ENCODE measurements at regions not wholly inside any gene's neighbourhood (a gene's known extent, or its start where the extent isn't known, plus 50 kb on each side); places are given as distances from the start of the nearest gene placed in this dataset.
A peak's percentile ranks its signal among the peaks of the same experiment; 100 is the strongest.

- Histone ChIP-seq H3K9me3 (no peaks in the 10 kb centered on the region), H3K36me3 (no peaks in the 10 kb centered on the region), H3K4me1 (peaks cover 52 to 68% of the 10 kb centered on the region in 2 donors), H3K27me3 (no peaks in the 10 kb centered on the region), H3K27ac (no peak overlapping the region), H3K4me3 (no peak overlapping the region)
- TF ChIP-seq CTCF (IDR thresholded peaks at IDR 0.05 in 4 of 5, conservative IDR thresholded peaks at IDR 0.05 in 1 of 5) (no peak), POLR2A (IDR thresholded peaks at IDR 0.05) (no peak)
- DNase-seq, result no peak
- in situ Hi-C loops (cut with MboI; ENCODE audit: low sequenced_read_pairs in 4 of 4), result no loop called here
- intact Hi-C loops (cut with DNase I; ENCODE audit: low total_unique reads), result no loop called here
- no peak for ATAC-seq
These were observed 64.5 kb upstream of the CIBAR2 start for GRCh38 chr16:85176541-85177447.

GRCh38 chr16:85177448-85177846 is 65.2 kb upstream of the CIBAR2 start:
- Histone ChIP-seq H3K27me3 (no peaks in the 10 kb centered on the region), H3K4me3 (no peak overlapping the region), H3K27ac (peak overlapping the region in 2 of 4 donors; percentile 45 to 61), H3K36me3 (no peaks in the 10 kb centered on the region), H3K4me1 (peaks cover 46 to 65% of the 10 kb centered on the region in 2 donors), H3K9me3 (no peaks in the 10 kb centered on the region)
- intact Hi-C loops (cut with DNase I; ENCODE audit: low total_unique reads) (no loop called here), in situ Hi-C loops (cut with MboI; ENCODE audit: low sequenced_read_pairs in 4 of 4) (no loop called here)
- ATAC-seq (peak; percentile 44 to 84), DNase-seq (peak in 1 of 2 donors; percentile 47)
- TF ChIP-seq CTCF (IDR thresholded peaks at IDR 0.05 in 4 of 5, conservative IDR thresholded peaks at IDR 0.05 in 1 of 5), result no peak

- ATAC-seq (no peak), DNase-seq (no peak)
- H3K4me1 ChIP-seq, result peaks cover 41 to 58% of the 10 kb centered on the region in 2 donors
- in situ Hi-C loops (cut with MboI; ENCODE audit: low sequenced_read_pairs in 4 of 4) (no loop called here), intact Hi-C loops (cut with DNase I; ENCODE audit: low total_unique reads) (no loop called here)
- H3K4me3 ChIP-seq, result no peak overlapping the region
- H3K36me3 ChIP-seq, result no peaks in the 10 kb centered on the region
- H3K27ac ChIP-seq, result peak overlapping the region in 2 of 4 donors; percentile 45 to 61
- H3K27me3 ChIP-seq, result no peaks in the 10 kb centered on the region
- TF ChIP-seq CTCF (IDR thresholded peaks at IDR 0.05 in 4 of 5, conservative IDR thresholded peaks at IDR 0.05 in 1 of 5) (no peak), POLR2A (IDR thresholded peaks at IDR 0.05) (no peak)
- no peaks in the 10 kb centered on the region for H3K9me3 ChIP-seq
These were observed 65.8 kb upstream of the CIBAR2 start for GRCh38 chr16:85178006-85178591.

- no peak overlapping the region for H3K27ac ChIP-seq
- H3K36me3 ChIP-seq, result no peaks in the 10 kb centered on the region
- intact Hi-C loops (cut with DNase I; ENCODE audit: low total_unique reads), result no loop called here
- TF ChIP-seq POLR2A (IDR thresholded peaks at IDR 0.05) (no peak), CTCF (IDR thresholded peaks at IDR 0.05 in 4 of 5, conservative IDR thresholded peaks at IDR 0.05 in 1 of 5) (no peak)
- H3K9me3 ChIP-seq, result no peaks in the 10 kb centered on the region
- no peak overlapping the region for H3K4me3 ChIP-seq
- in situ Hi-C loops (cut with MboI; ENCODE audit: low sequenced_read_pairs in 4 of 4), result no loop called here
- peaks cover 36 to 53% of the 10 kb centered on the region in 2 donors for H3K4me1 ChIP-seq
- DNase-seq (no peak), ATAC-seq (no peak)
- H3K27me3 ChIP-seq, result no peaks in the 10 kb centered on the region
These were observed 66.3 kb upstream of the CIBAR2 start for GRCh38 chr16:85178596-85178995.
